GM12878 (cell line): ENCODE measurements at regions not wholly inside any gene's neighbourhood (a gene's known extent, or its start where the extent isn't known, plus 50 kb on each side); places are given as distances from the start of the nearest gene placed in this dataset.

Source experiments
- ATAC-seq: fragments of 200-7000 bp; cut with Tn5 transposase; 3 replicates; pipeline ENCODE4 v1.9.1; 2020; ENCODE audit warnings: mild to moderate bottlenecking, moderate library complexity
- BruUV-seq: library from RNA; stranded (reverse); fragments of 400-500 nt; replicated peaks from 2 replicates; lab custom pipeline; 2021; lab: Mats Ljungman, UMichigan
- CTCF ChIA-PET: fragments of 300-600 bp; sonication (Branson Sonifier 250); formaldehyde crosslinking; extraction: SDS; loops from one replicate; lab custom pipeline; 2021; ENCODE audit warnings: inconsistent platforms; lab: Yijun Ruan, JAX
- POLR2A ChIA-PET: fragments of 350-600 bp; formaldehyde crosslinking; extraction: SDS; loops from one replicate; lab custom pipeline; 2021; ENCODE audit warnings: inconsistent platforms; lab: Charles Lee
- RAD21 ChIA-PET: fragments of 300-600 bp; sonication (Branson Sonifier 250); formaldehyde crosslinking; loops from one replicate; lab custom pipeline; 2023; ENCODE audit warnings: antibody characterized with exemption; ENCODE audit not compliant: unreplicated experiment; lab: Charles Lee
- SMC1A ChIA-PET: fragments of 300-600 bp; sonication (Branson Sonifier 250); formaldehyde crosslinking; loops from one replicate; lab custom pipeline; 2023; ENCODE audit not compliant: unreplicated experiment, uncharacterized antibody; lab: Charles Lee
- DNase-seq: peaks from one replicate; pipeline ENCODE4 v3.0.0-alpha.2; 2011; ENCODE audit warnings: low read depth, low spot score
- FAIRE-seq: peaks from 3 replicates; lab custom pipeline; 2011; peaks lifted over from hg19 to GRCh38; lab: Jason Lieb, UNC
- H2AFZ ChIP-seq: 2 replicates; pipeline ENCODE4 v1.6.0; 2011; ENCODE audit warnings: low read depth, low read length, control low read depth; ENCODE audit not compliant: control insufficient read depth
- H3K27ac ChIP-seq: 2 replicates; pipeline ENCODE4 v1.5.1; 2011; ENCODE audit warnings: control low read depth; ENCODE audit not compliant: control insufficient read depth, insufficient read depth
- H3K27me3 ChIP-seq, 2 experiments: replicated peaks in 1 of 2; 2 replicates each; pipeline versions ENCODE4 v1.6.0 to v1.6.1; 2011; ENCODE audit warnings: low read length in 1 of 2; ENCODE audit not compliant: control insufficient read depth in 2 of 2, insufficient read depth in 2 of 2
- H3K36me3 ChIP-seq, 2 experiments: 2 replicates each; pipeline ENCODE4 v1.5.1; 2011; ENCODE audit warnings: low read length in 1 of 2; ENCODE audit not compliant: control insufficient read depth in 2 of 2, insufficient read depth in 2 of 2
- H3K4me1 ChIP-seq: 2 replicates; pipeline ENCODE4 v1.6.1; 2011; ENCODE audit warnings: mild to moderate bottlenecking, low read length, moderate library complexity, mixed read lengths; ENCODE audit not compliant: control insufficient read depth, insufficient read depth
- H3K4me2 ChIP-seq: 2 replicates; pipeline ENCODE4 v1.6.0; 2011; ENCODE audit warnings: control low read depth; ENCODE audit not compliant: control insufficient read depth, insufficient read depth
- H3K4me3 ChIP-seq: fragments of 200-600 bp; sonication (generic); 2 replicates; pipeline ENCODE4 v1.5.1; 2016
- H3K79me2 ChIP-seq: 2 replicates; pipeline ENCODE4 v1.6.0; 2011; ENCODE audit warnings: low read length; ENCODE audit not compliant: control insufficient read depth, insufficient read depth
- H3K9ac ChIP-seq: 2 replicates; pipeline ENCODE4 v1.8.0; 2011; ENCODE audit warnings: low read length, control low read depth, mixed read lengths; ENCODE audit not compliant: control insufficient read depth, insufficient read depth
- H3K9me3 ChIP-seq: replicated peaks from 3 replicates; pipeline ENCODE4 v1.5.1; 2011; ENCODE audit warnings: mild to moderate bottlenecking, low read length; ENCODE audit not compliant: control insufficient read depth, insufficient read depth
- H4K20me1 ChIP-seq: 2 replicates; pipeline ENCODE4 v1.6.0; 2011; ENCODE audit not compliant: control insufficient read depth, insufficient read depth
- KLF5 ChIP-seq: fragments of 450-650 bp; IDR thresholded peaks from 2 replicates; pipeline ENCODE4 v1.6.1; 2014; ENCODE audit warnings: mild to moderate bottlenecking; ENCODE audit not compliant: partially characterized antibody
- WGBS: methylation state at CpG from one replicate; pipeline ENCODE4 v1.1.6; 2016; ENCODE audit warnings: low lambda C conversion rate; ENCODE audit not compliant: insufficient replicate concordance, insufficient coverage; ENCODE audit errors: missing lambda C conversion rate; 5-methylcytosine and 5-hydroxymethylcytosine counted together
- in situ Hi-C: fragments of 300-500 bp; cut with MboI; formaldehyde crosslinking; loops from 9 replicates; pipeline ENCODE4 v1.14.3; 2018; ENCODE audit warnings: mixed read lengths
- intact Hi-C: fragments of 100-400 bp; cut with micrococcal nuclease; formaldehyde crosslinking; loops from one replicate; pipeline ENCODE4 v1.14.2; 2022; ENCODE audit not compliant: unreplicated experiment
- TF ChIP-seq, protein P1 (sequence below): fragments of 450-650 bp; IDR thresholded peaks from 2 replicates; pipeline ENCODE4 v1.6.1; 2014; ENCODE audit warnings: mild to moderate bottlenecking
- TF ChIP-seq, protein P2 (sequence below): fragments of 450-650 bp; IDR thresholded peaks from 2 replicates; pipeline ENCODE4 v1.6.1; 2017; ENCODE audit warnings: mild to moderate bottlenecking, moderate library complexity

DNA sequence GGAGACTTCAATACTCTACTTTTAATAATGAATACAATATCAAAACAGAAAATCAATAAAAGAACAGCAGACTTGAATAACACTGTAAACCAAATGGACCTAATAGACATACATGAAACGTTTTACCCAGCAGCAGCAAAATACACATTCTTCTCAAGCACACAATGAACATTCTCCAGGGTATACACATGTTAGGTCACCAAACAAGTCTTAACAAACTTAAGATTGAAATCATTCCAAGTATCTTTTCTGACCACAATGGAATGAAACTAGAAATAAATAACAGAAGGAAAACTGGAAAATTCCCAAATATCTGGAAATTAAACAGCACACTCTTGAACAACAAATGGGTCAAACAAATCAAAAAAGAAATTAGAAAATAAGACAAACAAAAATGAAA is 145.0 kb upstream of the CT83 start:
- POLR2A ChIA-PET, result no interaction called here
- RAD21 ChIA-PET, result no interaction called here

More for the DNA sequence above, 145.0 kb upstream of the CT83 start:
- SMC1A ChIA-PET, result no interaction called here
- BruUV-seq, result no TSS peak
- Histone ChIP-seq H4K20me1 (no peaks in the 10 kb centered on the region), H3K9me3 (no peaks in the 10 kb centered on the region), H3K36me3 (no peaks in the 10 kb centered on the region), H3K4me3 (no peak overlapping the region), H3K4me1 (no peaks in the 10 kb centered on the region), H3K79me2 (no peaks in the 10 kb centered on the region), H2AFZ (no peak overlapping the region), H3K9ac (no peak overlapping the region), H3K27me3 (no peaks in the 10 kb centered on the region), H3K27ac (no peak overlapping the region), H3K4me2 (no peak overlapping the region)
- intact Hi-C loops (no loop called here), in situ Hi-C loops (no loop called here)
- no peak for FAIRE-seq
- no peak for DNase-seq
- ATAC-seq, result no peak
- TF ChIP-seq, protein P1, sequence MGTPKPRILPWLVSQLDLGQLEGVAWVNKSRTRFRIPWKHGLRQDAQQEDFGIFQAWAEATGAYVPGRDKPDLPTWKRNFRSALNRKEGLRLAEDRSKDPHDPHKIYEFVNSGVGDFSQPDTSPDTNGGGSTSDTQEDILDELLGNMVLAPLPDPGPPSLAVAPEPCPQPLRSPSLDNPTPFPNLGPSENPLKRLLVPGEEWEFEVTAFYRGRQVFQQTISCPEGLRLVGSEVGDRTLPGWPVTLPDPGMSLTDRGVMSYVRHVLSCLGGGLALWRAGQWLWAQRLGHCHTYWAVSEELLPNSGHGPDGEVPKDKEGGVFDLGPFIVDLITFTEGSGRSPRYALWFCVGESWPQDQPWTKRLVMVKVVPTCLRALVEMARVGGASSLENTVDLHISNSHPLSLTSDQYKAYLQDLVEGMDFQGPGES, result no peak
- TF ChIP-seq KLF5, result no peak
- TF ChIP-seq, protein P2, sequence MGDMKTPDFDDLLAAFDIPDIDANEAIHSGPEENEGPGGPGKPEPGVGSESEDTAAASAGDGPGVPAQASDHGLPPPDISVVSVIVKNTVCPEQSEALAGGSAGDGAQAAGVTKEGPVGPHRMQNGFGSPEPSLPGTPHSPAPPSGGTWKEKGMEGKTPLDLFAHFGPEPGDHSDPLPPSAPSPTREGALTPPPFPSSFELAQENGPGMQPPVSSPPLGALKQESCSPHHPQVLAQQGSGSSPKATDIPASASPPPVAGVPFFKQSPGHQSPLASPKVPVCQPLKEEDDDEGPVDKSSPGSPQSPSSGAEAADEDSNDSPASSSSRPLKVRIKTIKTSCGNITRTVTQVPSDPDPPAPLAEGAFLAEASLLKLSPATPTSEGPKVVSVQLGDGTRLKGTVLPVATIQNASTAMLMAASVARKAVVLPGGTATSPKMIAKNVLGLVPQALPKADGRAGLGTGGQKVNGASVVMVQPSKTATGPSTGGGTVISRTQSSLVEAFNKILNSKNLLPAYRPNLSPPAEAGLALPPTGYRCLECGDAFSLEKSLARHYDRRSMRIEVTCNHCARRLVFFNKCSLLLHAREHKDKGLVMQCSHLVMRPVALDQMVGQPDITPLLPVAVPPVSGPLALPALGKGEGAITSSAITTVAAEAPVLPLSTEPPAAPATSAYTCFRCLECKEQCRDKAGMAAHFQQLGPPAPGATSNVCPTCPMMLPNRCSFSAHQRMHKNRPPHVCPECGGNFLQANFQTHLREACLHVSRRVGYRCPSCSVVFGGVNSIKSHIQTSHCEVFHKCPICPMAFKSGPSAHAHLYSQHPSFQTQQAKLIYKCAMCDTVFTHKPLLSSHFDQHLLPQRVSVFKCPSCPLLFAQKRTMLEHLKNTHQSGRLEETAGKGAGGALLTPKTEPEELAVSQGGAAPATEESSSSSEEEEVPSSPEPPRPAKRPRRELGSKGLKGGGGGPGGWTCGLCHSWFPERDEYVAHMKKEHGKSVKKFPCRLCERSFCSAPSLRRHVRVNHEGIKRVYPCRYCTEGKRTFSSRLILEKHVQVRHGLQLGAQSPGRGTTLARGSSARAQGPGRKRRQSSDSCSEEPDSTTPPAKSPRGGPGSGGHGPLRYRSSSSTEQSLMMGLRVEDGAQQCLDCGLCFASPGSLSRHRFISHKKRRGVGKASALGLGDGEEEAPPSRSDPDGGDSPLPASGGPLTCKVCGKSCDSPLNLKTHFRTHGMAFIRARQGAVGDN, result no peak
- CTCF ChIA-PET, result no interaction called here
- WGBS, result 5% methylated on average over 1 of the region's 1 CpG
